MCF 10A (cell line): ENCODE measurements at regions not wholly inside any gene's neighbourhood (a gene's known extent, or its start where the extent isn't known, plus 50 kb on each side); places are given as distances from the start of the nearest gene placed in this dataset.
A peak's percentile ranks its signal among the peaks of the same experiment; 100 is the strongest.

Experiments
- BruUV-seq: library from RNA; stranded (reverse); fragments of 400-500 nt; replicated peaks from 2 replicates; lab custom pipeline; 2021; lab: Mats Ljungman, UMichigan
- CTCF ChIA-PET: fragments of 300-600 bp; sonication (Branson Sonifier 250); formaldehyde crosslinking; extraction: SDS; loops from one replicate; lab custom pipeline; 2021; ENCODE audit warnings: antibody characterized with exemption, inconsistent platforms; lab: Yijun Ruan, JAX
- POLR2A ChIA-PET: fragments of 300-600, 350-650 bp; sonication (Branson Sonifier 250); formaldehyde crosslinking; extraction: SDS; loops from one replicate; lab custom pipeline; 2020; ENCODE audit warnings: antibody characterized with exemption, inconsistent platforms; lab: Yijun Ruan, JAX
- DNase-seq: peaks from one replicate; pipeline ENCODE4 v3.0.0-alpha.2; 2018; ENCODE audit not compliant: unreplicated experiment
- H3K27ac Mint-ChIP-seq: one replicate; pipeline ENCODE4 v1.8.0; 2022; ENCODE audit warnings: mild to moderate bottlenecking, low read depth, mixed read lengths; ENCODE audit not compliant: unreplicated experiment
- H3K27me3 Mint-ChIP-seq: one replicate; pipeline ENCODE4 v1.8.0; 2022; ENCODE audit warnings: mixed read lengths; ENCODE audit not compliant: insufficient read depth, unreplicated experiment
- H3K36me3 Mint-ChIP-seq: one replicate; pipeline ENCODE4 v1.8.0; 2022; ENCODE audit warnings: mild to moderate bottlenecking, moderate library complexity, mixed read lengths; ENCODE audit not compliant: insufficient read depth, unreplicated experiment
- H3K4me1 Mint-ChIP-seq: one replicate; pipeline ENCODE4 v1.8.0; 2022; ENCODE audit warnings: mixed read lengths; ENCODE audit not compliant: insufficient read depth, unreplicated experiment
- H3K4me3 Mint-ChIP-seq: one replicate; pipeline ENCODE4 v1.8.0; 2022; ENCODE audit warnings: mild to moderate bottlenecking, moderate library complexity, mixed read lengths; ENCODE audit not compliant: unreplicated experiment
- H3K9me3 Mint-ChIP-seq: one replicate; pipeline ENCODE4 v1.8.0; 2022; ENCODE audit warnings: mixed read lengths; ENCODE audit not compliant: unreplicated experiment
- CTCF ChIP-seq: fragments of 200-600 bp; IDR thresholded peaks from one replicate; pipeline ENCODE4 v1.8.0; 2022; ENCODE audit warnings: antibody characterized with exemption, mild to moderate bottlenecking; ENCODE audit not compliant: unreplicated experiment
- intact Hi-C: fragments of 100-400 bp; cut with micrococcal nuclease; formaldehyde crosslinking; loops from 2 replicates; pipeline ENCODE4 v1.14.1; 2022

GRCh38 chr7:96401200-96401599 lies 79.3 kb upstream of the SLC25A13 start:
- no peaks in the 10 kb centered on the region for H3K27me3 Mint-ChIP-seq
- no peak overlapping the region for H3K4me3 Mint-ChIP-seq
- ChIA-PET CTCF (no interaction called here), POLR2A (no interaction called here)
- no peaks in the 10 kb centered on the region for H3K9me3 Mint-ChIP-seq
- H3K36me3 Mint-ChIP-seq = no peaks in the 10 kb centered on the region
- H3K4me1 Mint-ChIP-seq = no peaks in the 10 kb centered on the region
- intact Hi-C loops = no loop called here
- no TSS peak for BruUV-seq
- no peak overlapping the region for H3K27ac Mint-ChIP-seq
- DNase-seq = no peak
- no peak for TF ChIP-seq CTCF

GRCh38 chr7:96400518-96400917 lies 78.6 kb upstream of the SLC25A13 start:
- Mint-ChIP-seq H3K9me3 (no peaks in the 10 kb centered on the region), H3K27ac (no peak overlapping the region), H3K4me3 (no peak overlapping the region), H3K27me3 (no peaks in the 10 kb centered on the region), H3K36me3 (no peaks in the 10 kb centered on the region), H3K4me1 (no peaks in the 10 kb centered on the region)
- TF ChIP-seq CTCF = no peak
- peak; percentile 11 for DNase-seq
- CTCF ChIA-PET = no interaction called here
- intact Hi-C loops = no loop called here
- BruUV-seq = no TSS peak
- POLR2A ChIA-PET = no interaction called here

GRCh38 chr7:96400001-96400400 lies 78.1 kb upstream of the SLC25A13 start:
- POLR2A ChIA-PET = interaction anchor here (1.0 to 1.1 kb wide), 2 partner anchors 10 to 11 kb away, joined by 3 to 7 read pairs; no protein-coding TSS in a partner anchor
- no peak for DNase-seq
- CTCF ChIA-PET = interaction anchor here (0.6 kb wide), 1 partner anchor 14 kb away, joined by 3 read pairs; no protein-coding TSS in a partner anchor

GRCh38 chr7:96397936-96398598 lies 76.2 kb upstream of the SLC25A13 start:
- no peak overlapping the region for H3K4me3 Mint-ChIP-seq
- POLR2A ChIA-PET = no interaction called here
- no peak for TF ChIP-seq CTCF
- BruUV-seq = no TSS peak
- H3K27me3 Mint-ChIP-seq = no peaks in the 10 kb centered on the region
- no peaks in the 10 kb centered on the region for H3K36me3 Mint-ChIP-seq
- DNase-seq = peak; percentile 17
- intact Hi-C loops = no loop called here
- no peaks in the 10 kb centered on the region for H3K9me3 Mint-ChIP-seq
- CTCF ChIA-PET = no interaction called here
- H3K27ac Mint-ChIP-seq = no peak overlapping the region
- H3K4me1 Mint-ChIP-seq = no peaks in the 10 kb centered on the region

More at GRCh38 chr7:96400001-96400400, 78.1 kb upstream of the SLC25A13 start:
- BruUV-seq = no TSS peak
- Mint-ChIP-seq H3K36me3 (no peaks in the 10 kb centered on the region), H3K27ac (no peak overlapping the region), H3K27me3 (no peaks in the 10 kb centered on the region), H3K4me3 (no peak overlapping the region), H3K9me3 (no peaks in the 10 kb centered on the region), H3K4me1 (no peaks in the 10 kb centered on the region)
- no peak for TF ChIP-seq CTCF
- intact Hi-C loops = no loop called here
